Head of caudate nucleus (tissue), 42 donors: ENCODE measurements at regions not wholly inside any gene's neighbourhood (a gene's known extent, or its start where the extent isn't known, plus 50 kb on each side); places are given as distances from the start of the nearest gene placed in this dataset.
A peak's percentile ranks its signal among the peaks of the same experiment; 100 is the strongest.
"Not testable (repeated sequence)": the region's sequence is repeated elsewhere in the genome, so short reads cannot be mapped to it uniquely, and the experiment has no call there.

Experiments used
- DNase-seq, 42 donors: peaks; one replicate each; pipeline versions ENCODE4 v3.0.0 to v3.0.0-alpha.2; 2020 to 2021; ENCODE audit warnings: mixed read lengths in 7 of 42
- intact Hi-C: fragments of 100-400 bp; cut with DNase I; formaldehyde crosslinking; loops from one replicate; pipeline ENCODE4 v1.15.0; 2022

- no peak for DNase-seq
- intact Hi-C loops, result no loop called here
Measured at GRCh38 chr2:111249806-111250205, 129.1 kb downstream of the BCL2L11 start.

GRCh38 chr2:111250448-111251030 is 129.8 kb downstream of the BCL2L11 start:
- DNase-seq, result no peak
- intact Hi-C loops, result no loop called here

- intact Hi-C loops, result no loop called here
- DNase-seq, result no peak
Measured at GRCh38 chr2:111251711-111252110, 131.0 kb downstream of the BCL2L11 start.

DNA sequence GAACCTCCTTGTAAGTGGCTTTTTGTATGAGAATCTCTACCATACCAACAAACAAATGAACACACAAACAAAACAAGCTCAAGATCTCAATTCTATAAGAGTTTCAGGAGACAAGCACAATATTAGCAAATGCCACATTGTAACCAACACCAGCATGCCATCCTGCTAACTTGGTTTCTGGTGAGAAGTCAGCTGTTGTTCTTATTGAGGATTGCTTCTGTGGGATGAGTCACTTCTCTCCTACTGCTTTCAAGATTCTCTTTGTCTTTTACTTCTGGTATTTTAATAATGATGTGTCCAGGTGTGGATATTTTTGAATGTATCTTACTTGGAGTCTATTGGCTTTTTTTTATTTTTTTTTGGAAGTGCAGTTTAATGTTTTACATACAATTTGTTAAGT is 131.7 kb downstream of the BCL2L11 start:
- intact Hi-C loops, result no loop called here

DNA sequence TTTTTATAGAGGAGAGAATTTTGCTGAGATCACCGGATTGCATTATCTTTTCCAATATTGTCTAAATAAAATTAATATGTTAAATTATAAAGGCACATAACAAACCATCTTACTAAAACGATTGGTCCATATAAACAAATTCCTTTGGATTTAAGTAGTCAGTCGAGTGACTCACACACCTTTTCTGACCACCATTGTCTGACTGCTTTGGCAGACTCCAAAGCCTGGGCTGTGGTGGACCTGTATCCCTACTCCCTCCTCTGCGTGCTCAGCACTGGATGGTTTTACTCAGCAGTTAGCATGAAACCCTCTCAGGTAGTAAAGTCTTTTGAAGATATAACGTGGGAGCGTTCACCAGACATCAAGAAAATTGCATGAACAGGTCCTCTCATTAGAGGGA is 134.2 kb downstream of the BCL2L11 start:
- intact Hi-C loops, DNase-seq: not testable (repeated sequence)

More for the DNA sequence above, 131.7 kb downstream of the BCL2L11 start:
- no peak for DNase-seq

GRCh38 chr2:111256628-111257027 is 135.9 kb downstream of the BCL2L11 start:
- intact Hi-C loops, result not testable (repeated sequence)

GRCh38 chr2:111257607-111258006 is 136.9 kb downstream of the BCL2L11 start:
- DNase-seq, intact Hi-C loops: not testable (repeated sequence)

More at GRCh38 chr2:111256628-111257027, 135.9 kb downstream of the BCL2L11 start:
- DNase-seq, result not testable (repeated sequence)

- DNase-seq, intact Hi-C loops: not testable (repeated sequence)
Measured at GRCh38 chr2:111258318-111258717, 137.6 kb downstream of the BCL2L11 start.

GRCh38 chr2:111262627-111263379 is 142.1 kb downstream of the BCL2L11 start:
- intact Hi-C loops, DNase-seq: not testable (repeated sequence)

- intact Hi-C loops, result not testable (repeated sequence)
Measured at GRCh38 chr2:111263380-111264017, 142.8 kb downstream of the BCL2L11 start.

DNA sequence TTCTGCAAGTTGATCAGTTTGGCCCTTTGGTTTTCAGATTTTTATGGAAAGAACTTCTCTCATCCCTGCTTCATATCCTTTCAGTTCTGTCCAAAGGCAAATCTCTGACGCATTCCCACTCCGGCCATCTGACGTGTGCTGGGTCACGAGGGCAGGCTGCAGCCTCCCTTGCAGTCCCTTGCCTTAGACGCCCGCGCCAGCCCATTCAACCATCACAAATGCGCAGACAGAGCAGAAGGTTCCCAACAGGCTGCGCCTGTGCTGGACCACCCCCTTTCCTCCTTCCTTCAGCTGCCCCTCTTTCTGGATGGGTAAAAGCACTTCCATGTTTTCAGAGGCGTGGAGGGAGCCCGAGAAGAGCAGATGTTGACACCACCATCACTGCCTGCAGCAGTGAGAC is 144.2 kb downstream of the BCL2L11 start:
- intact Hi-C loops, DNase-seq: not testable (repeated sequence)

More at GRCh38 chr2:111263380-111264017, 142.8 kb downstream of the BCL2L11 start:
- DNase-seq, result not testable (repeated sequence)

- peak in 1 of 42 donors; percentile 11 for DNase-seq
- intact Hi-C loops, result not testable (repeated sequence)
Measured at GRCh38 chr2:111266556-111266955, 145.8 kb downstream of the BCL2L11 start.

- DNase-seq, result peak in 40 of 42 donors; percentile 4 to 73 (median 32)
- intact Hi-C loops, result not testable (repeated sequence)
Measured at GRCh38 chr2:111267038-111267437, 146.3 kb downstream of the BCL2L11 start.

- intact Hi-C loops, result not testable (repeated sequence)
Measured at GRCh38 chr2:111269761-111270323, 149.1 kb downstream of the BCL2L11 start.

DNA sequence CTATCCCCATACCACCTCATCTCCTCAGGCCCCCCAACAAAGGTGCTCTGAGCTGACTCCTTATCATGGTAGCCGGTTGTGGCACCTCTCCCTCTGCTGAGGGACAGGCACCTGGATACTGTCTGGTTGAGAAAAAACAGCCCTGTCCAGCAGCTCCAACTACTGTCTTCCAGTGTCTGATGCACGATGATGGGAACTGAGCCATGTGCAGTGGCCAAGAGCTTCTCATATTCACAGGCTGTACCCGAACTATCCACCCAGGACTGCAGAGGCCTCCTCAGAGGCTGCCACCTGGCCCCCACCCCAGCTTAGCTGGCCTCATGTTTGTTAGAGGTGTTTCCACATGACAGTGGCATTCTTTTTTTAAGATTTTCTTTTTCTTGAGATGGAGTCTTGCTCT is 149.9 kb downstream of the BCL2L11 start:
- DNase-seq, intact Hi-C loops: not testable (repeated sequence)

More at GRCh38 chr2:111269761-111270323, 149.1 kb downstream of the BCL2L11 start:
- DNase-seq, result not testable (repeated sequence)

GRCh38 chr2:111271647-111272304 is 151.1 kb downstream of the BCL2L11 start:
- DNase-seq, intact Hi-C loops: not testable (repeated sequence)

- intact Hi-C loops, DNase-seq: not testable (repeated sequence)
Measured at GRCh38 chr2:111273007-111273406, 152.3 kb downstream of the BCL2L11 start.

DNA sequence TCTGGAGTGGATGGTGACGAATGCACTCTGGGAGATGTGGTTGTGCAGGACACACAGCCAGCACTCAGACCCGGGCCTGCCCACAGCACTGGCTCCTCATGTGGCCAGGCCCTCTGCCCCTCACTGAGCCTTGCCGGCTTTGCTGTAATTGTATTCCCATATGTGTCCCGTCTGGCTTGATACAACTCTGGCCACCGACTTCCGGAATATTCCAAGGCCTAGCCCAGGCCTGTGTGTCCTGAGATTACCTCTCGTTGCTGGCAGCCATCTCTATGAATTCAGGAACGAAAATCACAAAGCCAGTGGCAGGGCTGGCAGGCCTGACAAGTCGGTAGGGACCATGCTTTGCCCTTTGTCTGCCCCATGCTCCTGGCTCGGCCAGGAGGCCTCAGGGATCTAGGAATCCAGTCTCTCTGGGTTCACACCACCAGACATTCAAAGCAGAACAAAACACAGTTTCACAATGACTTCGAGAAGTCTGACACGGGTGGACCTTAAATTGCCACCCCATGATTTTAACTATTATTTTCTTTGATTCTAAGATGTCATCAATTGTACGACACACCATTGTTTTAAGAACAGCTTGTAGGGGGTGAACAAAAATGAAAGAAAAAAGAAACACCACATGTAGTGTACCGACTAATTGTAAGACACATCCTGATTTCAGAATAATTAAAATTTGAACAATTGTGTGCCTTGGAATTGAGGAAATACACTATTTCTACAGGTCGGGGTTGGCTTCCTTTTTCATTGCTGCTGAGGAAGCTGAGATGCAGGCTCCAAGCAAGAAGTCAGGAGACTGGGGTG is 154.5 kb downstream of the BCL2L11 start:
- intact Hi-C loops, DNase-seq: not testable (repeated sequence)
